NCI-H146 (cell line): ENCODE measurements at regions not wholly inside any gene's neighbourhood (a gene's known extent, or its start where the extent isn't known, plus 50 kb on each side); places are given as distances from the start of the nearest gene placed in this dataset.

Experiments used
- DNase-seq: peaks from one replicate; lab custom pipeline; 2025; lab: John Stamatoyannopoulos, UW

DNA sequence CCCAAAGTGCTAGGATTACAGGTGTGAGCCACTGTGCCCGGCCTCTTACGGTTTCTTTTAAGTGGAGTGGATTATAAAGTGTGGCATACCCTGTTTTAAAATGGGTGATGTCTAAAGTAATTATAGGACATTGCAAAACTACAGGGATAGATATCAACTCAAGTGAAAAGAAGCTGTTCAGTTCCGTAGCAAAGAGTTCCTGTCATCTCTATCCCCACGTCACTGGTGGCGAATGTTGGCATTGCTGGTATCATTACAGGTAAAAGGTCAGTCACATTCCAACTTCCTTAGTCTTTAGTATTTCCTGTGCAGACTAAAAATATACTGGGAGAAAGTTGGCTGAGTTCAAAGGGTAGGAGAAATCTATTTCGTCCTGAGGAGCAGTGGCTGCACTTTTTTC lies 95.6 kb upstream of the SLC38A2 start:
- no peak for DNase-seq

DNA sequence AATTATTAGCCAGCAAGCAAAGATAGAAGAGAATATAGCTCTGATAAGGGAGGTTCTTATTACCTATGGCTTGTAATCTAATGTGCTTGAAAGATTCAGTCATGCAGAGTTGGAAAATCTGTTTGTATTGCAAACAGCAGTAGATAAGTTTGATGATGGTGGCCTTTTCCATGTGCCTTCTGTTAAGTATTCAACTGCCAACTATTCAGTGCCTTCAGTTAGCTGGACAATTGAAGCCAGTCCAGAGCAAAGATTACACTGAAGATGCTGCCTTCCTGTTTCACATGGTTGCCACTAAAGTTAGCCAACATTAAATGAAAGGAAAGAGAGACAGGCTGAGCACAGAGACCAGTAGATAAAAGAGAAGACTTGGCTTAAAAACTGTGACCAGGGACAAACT lies 92.7 kb upstream of the SLC38A2 start:
- DNase-seq, result no peak

DNA sequence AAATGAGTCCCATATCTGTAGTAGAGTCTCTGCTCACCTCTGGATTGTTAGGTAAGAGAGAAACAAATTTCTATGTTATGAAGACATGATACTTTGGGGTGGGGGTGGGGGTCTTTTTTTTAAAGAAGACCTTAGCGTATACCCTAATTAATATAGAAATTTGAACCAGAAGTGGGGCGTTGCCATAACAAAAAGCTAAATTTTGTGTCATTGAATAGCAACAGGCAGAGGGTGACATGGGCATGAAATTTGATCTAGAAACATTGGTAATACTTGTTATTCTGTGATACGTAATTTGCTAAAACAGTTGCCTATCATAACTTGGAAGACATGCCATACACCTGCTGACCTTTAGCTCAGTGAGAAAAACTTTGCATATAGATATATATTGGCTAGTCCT lies 92.3 kb upstream of the SLC38A2 start:
- DNase-seq, result no peak

DNA sequence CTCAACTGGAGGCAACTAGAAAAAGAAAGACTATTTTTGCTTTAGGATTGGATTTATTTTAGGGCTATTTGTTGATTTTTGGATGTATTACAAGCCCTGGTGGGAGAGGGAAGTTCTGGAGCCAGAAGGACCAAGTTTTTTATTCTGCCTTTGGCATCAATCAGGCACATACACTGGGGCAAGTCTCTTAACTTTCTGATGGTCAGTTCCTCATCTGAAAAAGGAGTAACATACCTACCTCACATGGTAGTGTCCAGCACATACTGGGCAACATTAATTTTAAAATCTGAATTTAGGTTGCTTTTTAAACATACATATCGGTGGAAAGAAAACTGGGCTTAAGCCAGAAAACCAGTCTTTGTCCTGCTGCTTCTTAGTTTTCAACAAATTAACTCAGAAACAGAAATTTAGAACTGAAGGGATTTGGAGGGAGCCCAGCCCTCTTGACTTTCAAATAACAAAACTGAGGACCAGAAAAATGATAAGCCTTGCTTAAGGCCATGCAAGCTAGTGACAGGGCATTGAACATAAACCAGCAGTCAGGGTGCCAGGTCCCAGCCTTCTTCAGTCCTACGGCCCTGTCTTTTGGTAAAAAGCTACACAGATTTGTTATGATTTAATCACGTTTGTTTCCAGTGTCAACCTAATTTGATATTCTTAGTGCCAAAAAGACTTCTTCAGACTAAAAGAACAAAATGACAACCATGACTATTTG lies 90.2 kb upstream of the SLC38A2 start:
- DNase-seq, result no peak

DNA sequence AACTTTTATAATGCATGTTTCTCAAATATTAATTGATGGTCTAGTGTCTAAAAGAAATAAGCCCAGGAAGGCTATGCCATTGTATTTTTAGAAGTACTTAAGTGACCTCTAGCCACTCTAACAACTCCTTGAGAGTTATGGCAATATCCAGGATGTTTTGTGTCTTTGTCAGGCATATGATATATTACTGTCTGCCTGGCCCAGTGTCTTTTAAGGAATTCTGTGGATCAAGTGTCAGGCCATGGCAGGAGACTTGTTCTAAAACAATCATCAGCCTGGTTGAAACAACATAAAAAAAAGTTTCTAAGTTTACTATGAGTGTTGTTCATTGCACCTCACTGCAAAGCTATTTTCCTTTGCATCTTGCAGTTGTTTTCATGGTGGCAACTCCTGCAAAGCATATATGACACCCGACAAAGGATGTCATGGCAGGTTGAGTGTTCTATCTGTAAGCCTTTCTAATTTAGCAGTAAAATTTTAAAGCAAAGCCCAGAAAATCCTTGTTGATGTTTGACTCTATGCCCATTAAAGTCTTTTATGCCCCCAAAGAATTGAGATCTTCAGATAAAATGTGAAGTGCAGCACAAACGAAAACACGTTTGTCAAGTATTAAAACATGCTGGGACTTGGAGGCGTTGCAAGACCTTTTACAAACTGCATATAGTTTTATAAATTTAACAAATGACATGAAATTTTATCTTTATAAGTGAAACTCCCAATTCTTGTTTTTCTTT lies 89.5 kb upstream of the SLC38A2 start:
- DNase-seq, result no peak

DNA sequence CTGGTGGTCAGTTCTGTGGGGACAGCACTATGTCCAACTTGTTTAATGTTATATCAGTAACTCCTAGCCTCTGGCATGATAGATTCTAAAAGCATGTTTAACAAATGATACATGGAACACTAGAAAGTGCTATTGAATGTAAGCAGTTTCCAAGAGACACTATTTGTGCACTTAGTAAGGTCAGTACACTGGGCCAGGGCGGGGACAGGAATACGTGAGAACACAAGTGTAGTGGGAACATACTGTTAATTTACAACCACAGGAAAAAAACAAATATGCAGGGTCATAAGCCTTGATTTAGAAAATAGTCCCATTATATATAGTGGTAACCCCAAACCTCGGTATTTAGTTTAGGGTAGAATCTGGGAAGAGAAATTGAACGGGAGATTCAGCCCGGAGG lies 88.9 kb upstream of the SLC38A2 start:
- no peak for DNase-seq

DNA sequence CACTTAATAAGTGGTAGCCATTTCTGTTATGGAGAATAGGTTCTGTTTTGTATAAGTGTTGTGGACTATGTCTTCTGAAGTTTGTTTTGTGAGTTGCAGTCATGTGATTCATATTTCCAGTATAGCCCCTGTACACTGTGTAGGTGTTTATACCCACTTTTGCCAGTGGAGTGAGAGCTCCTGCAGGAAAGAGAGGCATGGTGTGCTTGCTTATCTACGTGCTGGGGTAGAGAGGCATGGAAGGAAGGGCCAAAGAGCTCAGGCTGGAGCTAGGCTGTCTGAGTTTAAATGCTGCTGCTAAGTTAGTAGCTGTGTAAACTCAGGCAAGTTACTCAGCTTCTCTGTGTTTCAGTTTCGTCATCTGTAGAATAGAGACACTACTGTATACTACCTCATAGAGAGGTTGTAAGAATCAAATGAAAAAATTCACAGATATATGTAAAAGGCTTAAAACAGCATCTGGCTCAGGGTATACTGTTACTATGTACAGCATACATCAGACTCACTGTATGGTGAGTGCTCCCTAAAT lies 88.2 kb upstream of the SLC38A2 start:
- DNase-seq, result no peak

DNA sequence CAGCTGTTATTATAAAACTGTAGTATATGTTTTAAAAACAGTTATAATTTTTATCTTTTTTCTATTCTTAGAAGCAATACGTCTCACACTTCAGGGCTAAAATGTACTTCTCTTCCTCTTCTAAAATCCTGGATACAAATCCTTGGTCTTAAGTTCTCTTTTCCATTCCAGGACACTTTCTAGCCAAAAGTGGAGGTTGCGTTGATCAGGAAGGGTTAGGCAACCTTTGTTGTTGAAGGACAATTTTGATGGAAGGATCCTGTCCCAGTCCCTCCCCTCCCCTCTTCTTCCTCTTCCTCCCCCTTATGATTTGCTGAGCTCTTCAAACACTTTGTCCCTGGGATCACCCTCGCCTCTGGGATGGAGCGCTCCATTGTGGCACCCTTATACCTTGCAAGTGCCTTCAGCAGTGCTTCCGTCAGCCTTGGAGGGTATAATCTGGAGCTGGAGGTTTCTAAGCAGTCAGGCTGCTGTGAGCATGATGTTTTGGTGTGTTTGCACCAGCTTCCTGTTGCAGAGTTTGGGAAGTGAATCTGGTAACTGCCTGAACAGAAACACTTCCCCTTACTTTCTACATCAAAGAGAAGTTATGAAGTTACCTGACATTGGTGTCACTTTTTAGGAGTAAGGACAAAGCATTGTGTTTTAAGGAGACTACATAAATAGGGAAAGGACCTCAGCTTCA lies 87.4 kb upstream of the SLC38A2 start:
- DNase-seq, result no peak

DNA sequence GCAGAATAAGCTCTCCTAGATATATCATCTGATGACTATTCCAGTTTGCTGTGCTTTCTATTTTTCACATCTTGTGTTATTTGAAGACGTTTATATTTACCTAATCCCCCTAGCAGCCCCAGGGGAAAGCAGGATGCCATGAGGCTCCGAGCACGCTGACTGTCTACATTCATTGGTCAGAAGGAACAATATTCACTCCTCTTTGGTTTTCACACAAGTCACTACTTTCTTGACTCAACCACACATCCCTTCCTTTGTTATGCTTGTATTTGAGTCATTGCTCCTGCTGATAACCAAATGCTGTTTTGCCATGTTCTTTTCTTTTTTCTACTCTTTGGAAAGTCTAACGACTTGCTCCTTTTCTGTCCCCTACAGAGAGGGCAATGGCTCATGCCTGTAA lies 86.5 kb upstream of the SLC38A2 start:
- DNase-seq, result no peak

DNA sequence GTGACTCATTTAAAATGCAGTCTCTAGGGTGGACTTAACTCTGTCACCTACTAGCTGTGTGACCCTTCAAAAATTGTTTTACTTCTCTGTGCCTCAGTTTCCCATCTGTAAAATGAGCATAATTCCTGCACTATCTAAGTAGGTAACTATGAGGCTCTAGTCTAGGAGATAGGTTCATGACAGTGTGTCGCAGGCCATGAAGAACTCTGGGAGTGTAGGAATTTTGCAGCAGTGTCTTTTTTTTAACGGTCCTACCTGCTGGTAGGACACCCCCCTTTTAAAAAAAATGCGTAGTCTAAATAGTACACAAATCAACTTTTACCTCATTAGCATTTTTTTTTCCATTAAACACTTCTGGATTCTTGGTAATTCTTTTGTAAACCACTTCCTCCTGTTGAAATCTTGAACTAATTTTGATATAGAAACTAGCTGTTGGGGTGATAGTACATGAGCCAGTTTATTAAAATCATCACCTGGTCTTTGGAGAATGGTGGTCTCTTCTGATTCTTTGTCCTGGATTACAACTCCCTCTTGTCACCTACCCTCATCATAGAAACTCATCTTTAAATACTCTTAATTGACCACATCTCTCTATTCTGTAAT lies 86.0 kb upstream of the SLC38A2 start:
- no peak for DNase-seq

DNA sequence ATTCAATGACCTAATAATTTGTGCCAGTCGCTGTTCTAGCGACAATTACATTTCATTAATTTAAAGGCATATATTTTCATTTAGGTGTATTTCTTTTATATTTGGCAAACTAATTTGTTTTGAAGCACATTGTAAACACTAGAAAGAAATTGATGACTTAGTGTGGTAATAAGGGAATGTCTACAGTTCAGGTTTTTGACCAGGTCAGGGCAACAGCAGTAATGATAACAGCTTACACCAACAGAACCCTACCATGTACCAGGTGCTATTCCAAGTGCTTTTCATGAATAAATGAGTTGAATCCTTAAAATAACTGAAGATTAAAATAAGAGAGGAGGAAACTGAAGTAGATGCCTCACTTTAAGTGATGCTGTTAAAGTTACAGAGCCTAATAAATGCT lies 85.4 kb upstream of the SLC38A2 start:
- no peak for DNase-seq

DNA sequence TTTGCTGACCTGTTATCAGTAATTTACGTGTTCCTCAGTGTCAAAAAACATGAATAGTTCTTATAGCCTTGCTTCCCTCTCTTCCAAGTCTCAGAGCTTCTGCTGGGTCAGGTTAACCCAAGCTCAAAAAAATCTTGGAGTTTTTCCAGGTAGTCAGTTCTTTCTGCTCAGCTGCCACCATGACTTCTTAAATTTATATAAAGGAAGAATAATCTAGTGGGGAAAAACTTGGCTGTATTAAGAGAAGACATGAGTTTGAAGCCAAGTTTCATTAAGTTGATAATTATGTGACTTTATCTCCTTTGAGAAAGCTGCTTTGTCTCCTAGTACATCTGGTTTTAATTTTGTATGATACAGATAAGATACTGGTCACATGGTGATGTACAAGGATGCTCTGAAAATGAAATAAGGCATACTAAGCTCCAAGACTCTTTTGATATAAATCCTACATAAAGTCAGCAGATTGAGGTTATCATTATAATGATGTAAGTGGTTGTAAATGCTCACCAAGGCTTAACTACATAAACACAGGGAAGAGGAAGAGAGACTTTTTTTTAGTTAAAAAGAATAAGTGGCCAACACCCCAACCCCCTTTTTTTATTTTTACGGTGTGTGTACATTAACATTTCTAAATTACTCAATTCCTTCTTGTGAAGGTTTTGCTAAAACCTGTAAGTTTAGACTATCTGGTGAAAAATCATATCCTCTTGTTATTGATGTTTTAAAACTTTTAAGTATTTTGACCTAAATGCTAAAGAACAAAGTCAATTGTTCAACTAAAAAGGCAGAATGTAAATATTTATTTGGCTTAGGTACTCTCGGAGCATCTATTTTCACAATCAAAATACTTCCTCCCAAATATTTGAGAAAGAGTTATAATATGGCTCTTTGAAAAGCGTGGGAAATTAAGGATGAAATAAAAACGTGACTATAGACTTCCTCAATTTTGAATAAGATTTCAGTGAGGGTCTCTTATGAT lies 84.1 kb upstream of the SLC38A2 start:
- no peak for DNase-seq

DNA sequence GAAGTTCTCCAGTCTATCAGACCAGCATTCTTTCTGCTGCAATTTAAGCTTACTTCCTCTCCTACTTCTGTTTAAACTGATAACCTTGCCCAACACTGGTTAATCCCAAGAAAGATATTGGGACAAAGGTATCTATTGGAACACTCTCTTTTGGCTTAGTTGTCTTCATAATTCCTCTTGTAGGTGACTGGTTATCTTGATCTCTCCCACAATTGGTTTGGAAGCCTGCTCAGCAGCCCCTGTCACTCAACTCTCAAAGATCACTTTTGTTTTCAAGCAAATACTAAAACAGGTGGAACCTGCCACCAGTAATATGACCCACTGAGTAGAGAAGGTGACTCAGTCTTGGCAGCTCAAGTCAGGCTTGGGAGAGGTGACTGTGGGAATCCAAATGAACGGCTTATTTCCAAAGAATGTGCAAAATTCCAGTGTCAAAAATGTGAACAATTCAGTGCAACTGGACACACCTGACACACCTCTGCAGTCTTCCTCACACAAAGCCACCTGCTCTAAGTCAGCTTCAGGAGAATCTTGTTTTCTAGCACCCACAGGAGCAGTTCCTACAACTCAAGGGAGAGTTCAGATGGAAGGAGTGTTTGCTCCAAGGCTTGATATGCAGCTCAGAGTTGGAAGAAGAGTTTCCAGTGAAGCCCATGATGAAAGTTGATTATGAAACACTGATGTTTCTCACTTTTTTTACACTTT lies 83.2 kb upstream of the SLC38A2 start:
- DNase-seq, result no peak

DNA sequence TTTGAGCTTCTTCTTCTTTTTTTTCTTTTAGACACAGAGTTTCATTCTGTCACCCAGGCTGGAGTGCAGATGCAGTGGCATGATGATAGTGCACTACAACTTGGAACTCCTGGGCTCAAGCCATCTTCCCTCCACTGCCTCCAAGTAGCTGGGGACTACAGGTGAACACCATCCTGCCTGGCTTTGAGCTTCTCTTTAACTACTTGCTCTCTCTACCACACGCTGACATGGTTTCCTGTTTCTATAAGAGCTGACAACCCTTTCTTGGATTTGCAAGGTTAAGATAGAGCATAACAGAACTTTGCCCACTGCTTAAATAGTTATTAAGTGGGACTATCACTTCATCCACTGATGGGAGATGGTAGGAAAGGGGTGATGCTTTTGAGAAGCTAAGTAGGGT lies 82.4 kb upstream of the SLC38A2 start:
- DNase-seq, result no peak

DNA sequence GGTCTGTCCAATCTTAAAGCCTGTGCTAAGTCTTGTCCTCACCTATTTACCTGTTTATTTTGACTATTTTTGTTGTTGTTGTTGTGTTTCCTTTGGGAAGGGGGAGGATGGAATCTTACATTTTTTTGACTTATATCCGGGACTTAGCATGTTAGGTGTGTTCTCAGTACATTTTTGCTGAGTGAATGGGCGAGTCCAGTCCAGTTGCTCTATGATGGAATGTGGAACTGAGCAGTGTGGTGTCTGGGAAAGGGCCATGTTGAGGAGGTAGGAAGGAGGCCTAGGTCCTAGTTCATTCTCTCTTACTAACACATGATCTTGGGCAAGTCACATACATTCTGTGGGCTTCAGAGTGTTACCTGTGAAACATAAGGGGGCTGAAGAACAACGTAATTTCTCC lies 80.9 kb upstream of the SLC38A2 start:
- DNase-seq, result no peak

DNA sequence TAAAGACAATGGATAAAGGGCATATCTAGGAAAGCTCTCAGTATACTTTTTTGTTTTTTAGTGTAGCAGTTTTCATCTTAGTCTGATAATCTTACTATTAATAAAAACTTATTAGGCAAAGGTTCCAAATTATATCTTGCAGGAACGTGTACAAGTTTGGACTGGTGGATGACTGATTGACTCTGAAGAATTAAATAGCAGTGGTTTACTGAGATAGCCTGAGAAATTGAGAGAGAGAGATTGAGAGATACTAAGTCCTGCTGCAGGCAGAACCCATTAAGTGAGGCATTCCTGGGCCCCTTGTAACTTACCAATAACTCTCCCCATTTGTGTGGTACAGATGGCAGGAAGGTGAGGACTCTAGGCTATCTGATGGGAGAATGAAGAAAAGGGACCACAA lies 80.2 kb upstream of the SLC38A2 start:
- no peak for DNase-seq

DNA sequence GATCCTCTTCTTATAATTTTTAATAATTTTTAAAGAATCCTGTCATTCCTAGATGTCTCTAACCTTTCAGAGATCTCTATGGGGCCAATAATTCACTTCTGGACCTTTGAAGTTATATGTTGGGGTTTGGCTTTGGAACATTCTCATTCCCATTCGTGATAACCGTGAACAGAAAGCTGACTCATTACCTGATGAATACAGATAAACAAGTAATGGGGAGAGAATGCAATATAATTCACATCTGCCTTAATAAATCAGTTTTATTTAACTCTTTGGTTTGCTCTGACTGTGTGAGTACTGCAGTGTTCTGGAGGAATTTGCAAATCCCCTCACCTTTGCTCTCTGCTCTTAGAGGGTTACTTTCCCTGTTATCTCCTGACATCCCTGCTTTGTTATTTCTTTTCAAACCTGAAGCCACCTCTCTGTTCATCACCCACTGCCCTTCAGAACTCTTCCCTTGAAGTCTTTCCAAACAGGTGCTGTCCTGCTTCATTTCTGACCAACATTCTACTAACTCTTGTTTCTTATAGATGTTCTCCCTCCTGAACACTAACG lies 79.6 kb upstream of the SLC38A2 start:
- DNase-seq, result no peak

DNA sequence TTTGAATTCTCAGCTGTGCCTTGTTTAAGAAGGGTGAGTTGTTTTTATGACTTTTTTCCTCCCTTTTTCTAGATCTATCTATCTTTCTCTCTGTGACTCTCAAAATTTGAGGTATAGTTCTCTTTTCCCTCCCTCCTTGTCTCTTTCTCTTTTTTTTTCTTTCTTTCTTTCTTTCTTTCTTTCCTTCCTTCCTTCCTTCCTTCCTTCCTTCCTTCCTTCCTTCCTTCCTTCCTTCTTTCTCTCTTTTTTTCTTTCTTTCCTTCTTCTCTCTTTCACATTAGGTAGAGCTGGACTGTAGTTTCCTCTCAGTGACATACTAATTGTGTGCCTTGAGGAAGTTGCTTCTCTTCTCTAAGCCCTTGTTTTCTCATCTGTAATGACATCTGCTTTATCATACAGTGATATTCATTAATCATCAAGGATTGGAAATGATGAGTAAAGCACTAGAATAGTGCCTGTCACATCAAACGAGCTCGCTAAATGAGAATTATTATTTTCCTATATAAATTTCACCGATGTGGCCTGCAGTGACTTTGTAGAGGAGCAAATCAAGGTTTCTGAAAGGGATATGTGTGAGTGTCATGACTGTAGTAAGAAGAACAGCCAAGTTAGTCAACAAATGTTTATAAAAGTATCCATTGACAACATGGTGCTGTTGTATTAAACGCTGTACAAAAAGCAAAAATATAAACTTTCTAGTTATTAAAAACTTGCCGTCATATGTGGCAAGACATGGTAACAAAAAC lies 78.9 kb upstream of the SLC38A2 start:
- DNase-seq, result no peak

DNA sequence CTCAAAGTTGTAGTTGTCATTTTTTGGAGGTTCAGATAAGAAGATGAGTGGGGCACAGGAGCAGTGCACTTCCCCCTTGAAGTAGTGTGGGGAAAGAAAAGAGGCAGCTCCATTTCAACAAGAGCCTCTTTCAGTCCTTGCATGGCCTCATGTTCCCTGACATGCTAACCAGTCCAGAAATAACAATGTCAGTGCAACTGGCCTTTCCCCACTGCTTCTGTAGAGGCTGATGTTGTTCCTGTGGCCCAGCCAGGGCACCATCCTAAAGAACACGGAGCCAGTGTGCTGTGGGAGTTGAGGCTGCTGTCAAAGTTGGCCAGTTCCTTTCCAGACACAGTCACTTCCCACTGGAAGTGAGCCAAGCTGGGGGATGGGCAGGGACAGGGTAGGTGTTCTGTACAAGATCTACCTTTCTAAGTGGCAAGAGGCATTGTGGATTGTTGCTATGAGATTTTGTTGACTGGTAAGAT lies 77.7 kb upstream of the SLC38A2 start:
- DNase-seq, result no peak

DNA sequence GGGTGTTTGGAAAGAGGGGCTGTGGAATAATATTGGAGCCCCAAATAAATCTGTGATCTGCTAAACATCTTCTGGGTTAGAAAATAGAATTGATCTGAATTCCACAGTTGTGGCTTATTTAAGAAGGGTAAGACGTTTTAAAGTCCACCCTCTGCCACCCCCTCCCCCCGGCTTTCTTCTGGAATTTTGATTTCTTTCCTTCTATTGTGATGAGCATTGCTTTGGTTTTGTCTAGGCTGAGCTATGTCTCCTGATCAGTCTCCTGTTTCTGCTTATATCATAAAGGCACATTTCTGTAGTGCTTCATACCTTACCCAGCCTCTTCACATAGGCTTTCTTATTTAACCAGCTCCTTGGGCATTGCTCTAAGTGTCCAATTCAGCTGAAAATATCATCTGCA lies 77.3 kb upstream of the SLC38A2 start:
- no peak for DNase-seq
